HEK293 (cell line): ENCODE measurements at regions not wholly inside any gene's neighbourhood (a gene's known extent, or its start where the extent isn't known, plus 50 kb on each side); places are given as distances from the start of the nearest gene placed in this dataset.

Experiments used
- CTCF ChIA-PET: fragments of 350-600 bp; formaldehyde crosslinking; extraction: SDS; loops from one replicate; lab custom pipeline; 2021; ENCODE audit warnings: antibody characterized with exemption; lab: Yijun Ruan, JAX
- POLR2A ChIA-PET: fragments of 300-600 bp; formaldehyde crosslinking; extraction: SDS; loops from one replicate; lab custom pipeline; 2020; ENCODE audit warnings: antibody characterized with exemption, inconsistent platforms; lab: Yijun Ruan, JAX
- H3K27ac ChIP-seq: fragments of 200-500 bp; sonication (Bioruptor generic); 2 replicates; pipeline ENCODE4 v1.5.1; 2014; ENCODE audit warnings: low read depth, low read length, control low read depth, inconsistent platforms; ENCODE audit errors: extremely low read depth
- H3K36me3 ChIP-seq, 2 experiments: fragments of 200-500 bp in 1 of 2; sonication (Bioruptor generic) in 1 of 2; 1 replicate in 1 of 2; 2 replicates in 1 of 2; pipeline ENCODE4 v1.5.1; 2014 to 2017; ENCODE audit warnings: inconsistent platforms in 2 of 2, low read length in 2 of 2; ENCODE audit not compliant: control insufficient read depth in 2 of 2, insufficient read depth in 1 of 2
- H3K4me1 ChIP-seq: fragments of 200-500 bp; sonication (Bioruptor generic); 2 replicates; pipeline ENCODE4 v1.5.1; 2014; ENCODE audit warnings: mild to moderate bottlenecking, low read length, inconsistent platforms; ENCODE audit not compliant: control insufficient read depth, insufficient read depth
- H3K4me3 ChIP-seq: 2 replicates; pipeline ENCODE4 v1.5.1; 2011; ENCODE audit warnings: low read depth, mild to moderate bottlenecking, control low read depth, low read length, moderate library complexity
- H3K9me3 ChIP-seq: fragments of 200-500 bp; sonication (Bioruptor generic); 2 replicates; pipeline ENCODE4 v1.5.1; 2014; ENCODE audit warnings: low read depth, low read length, inconsistent platforms; ENCODE audit not compliant: control insufficient read depth, insufficient read depth
- EGR2 ChIP-seq: fragments of 450-650 bp; formaldehyde crosslinking; IDR thresholded peaks from 2 replicates; pipeline ENCODE4 v1.5.1; 2016; ENCODE audit warnings: low read depth, missing biosample characterization, missing genetic modification characterization
- FEZF1 ChIP-seq: fragments of 450-650 bp; formaldehyde crosslinking; IDR thresholded peaks from 2 replicates; pipeline ENCODE4 v1.5.1; 2016; ENCODE audit warnings: missing biosample characterization, missing genetic modification characterization
- GFI1B ChIP-seq: fragments of 450-650 bp; formaldehyde crosslinking; IDR thresholded peaks from 2 replicates; pipeline ENCODE4 v1.5.1; 2016; ENCODE audit warnings: missing biosample characterization, missing genetic modification characterization
- GLIS1 ChIP-seq: fragments of 450-650 bp; formaldehyde crosslinking; IDR thresholded peaks from 2 replicates; pipeline ENCODE4 v1.5.1; 2016; ENCODE audit warnings: missing biosample characterization, missing genetic modification characterization
- KLF1 ChIP-seq: fragments of 450-650 bp; formaldehyde crosslinking; IDR thresholded peaks from 2 replicates; pipeline ENCODE4 v1.5.1; 2016; ENCODE audit warnings: missing biosample characterization, missing genetic modification characterization
- MZF1 ChIP-seq: fragments of 450-650 bp; formaldehyde crosslinking; IDR thresholded peaks from 2 replicates; pipeline ENCODE4 v1.5.1; 2017; ENCODE audit warnings: missing biosample characterization, missing genetic modification characterization, borderline replicate concordance
- TRIM28 ChIP-seq: IDR thresholded peaks from 2 replicates; pipeline ENCODE4 v1.6.1; 2011; ENCODE audit warnings: low read length, control low read depth, borderline replicate concordance
- ZBTB11 ChIP-seq: fragments of 450-650 bp; formaldehyde crosslinking; conservative IDR thresholded peaks from 2 replicates; pipeline ENCODE4 v1.5.1; 2016; ENCODE audit warnings: low read depth, missing biosample characterization, missing genetic modification characterization
- ZBTB44 ChIP-seq: fragments of 450-650 bp; IDR thresholded peaks from 2 replicates; pipeline ENCODE4 v1.5.1; 2018; ENCODE audit warnings: missing biosample characterization, mild to moderate bottlenecking, missing genetic modification characterization
- ZBTB6 ChIP-seq: fragments of 450-650 bp; formaldehyde crosslinking; IDR thresholded peaks from 2 replicates; pipeline ENCODE4 v1.5.1; 2017; ENCODE audit warnings: missing biosample characterization, missing genetic modification characterization
- ZFHX2 ChIP-seq: fragments of 450-650 bp; formaldehyde crosslinking; conservative IDR thresholded peaks from 2 replicates; pipeline ENCODE4 v1.5.1; 2016; ENCODE audit warnings: missing biosample characterization, missing genetic modification characterization
- ZFP3 ChIP-seq: fragments of 450-650 bp; formaldehyde crosslinking; IDR thresholded peaks from 2 replicates; pipeline ENCODE4 v1.5.1; 2016; ENCODE audit warnings: low read depth, missing biosample characterization, missing genetic modification characterization
- ZNF146 ChIP-seq: fragments of 450-650 bp; formaldehyde crosslinking; IDR thresholded peaks from 2 replicates; pipeline ENCODE4 v1.5.1; 2016; ENCODE audit warnings: missing biosample characterization, missing genetic modification characterization
- ZNF223 ChIP-seq: fragments of 450-650 bp; formaldehyde crosslinking; IDR thresholded peaks from 2 replicates; pipeline ENCODE4 v1.5.1; 2016; ENCODE audit warnings: missing biosample characterization, missing genetic modification characterization
- ZNF350 ChIP-seq: fragments of 450-650 bp; formaldehyde crosslinking; IDR thresholded peaks from 2 replicates; pipeline ENCODE4 v1.5.0; 2017; ENCODE audit warnings: missing biosample characterization, mild to moderate bottlenecking, missing genetic modification characterization
- ZNF423 ChIP-seq: fragments of 450-650 bp; formaldehyde crosslinking; IDR thresholded peaks from 2 replicates; pipeline ENCODE4 v1.5.1; 2016; ENCODE audit warnings: missing biosample characterization, missing genetic modification characterization
- ZNF521 ChIP-seq: fragments of 450-650 bp; formaldehyde crosslinking; IDR thresholded peaks from 2 replicates; pipeline ENCODE4 v1.5.1; 2017; ENCODE audit warnings: missing biosample characterization, mild to moderate bottlenecking, missing genetic modification characterization
- ZNF658 ChIP-seq: fragments of 450-650 bp; formaldehyde crosslinking; IDR thresholded peaks from 2 replicates; pipeline ENCODE4; 2016; ENCODE audit warnings: missing biosample characterization, missing genetic modification characterization
- ZNF670 ChIP-seq: fragments of 450-650 bp; formaldehyde crosslinking; IDR thresholded peaks from 2 replicates; pipeline ENCODE4 v1.5.1; 2016; ENCODE audit warnings: missing biosample characterization, missing genetic modification characterization, low read depth
- ZNF677 ChIP-seq: fragments of 450-650 bp; IDR thresholded peaks from 2 replicates; pipeline ENCODE4 v1.5.0; 2018; ENCODE audit warnings: missing biosample characterization, mild to moderate bottlenecking, missing genetic modification characterization, moderate library complexity
- ZNF791 ChIP-seq: fragments of 450-650 bp; formaldehyde crosslinking; IDR thresholded peaks from 2 replicates; pipeline ENCODE4 v1.5.1; 2016; ENCODE audit warnings: missing biosample characterization, missing genetic modification characterization
- ZNF843 ChIP-seq: fragments of 450-650 bp; formaldehyde crosslinking; IDR thresholded peaks from 2 replicates; pipeline ENCODE4 v1.5.1; 2016; ENCODE audit warnings: missing biosample characterization, missing genetic modification characterization
- ZXDB ChIP-seq: fragments of 450-650 bp; formaldehyde crosslinking; IDR thresholded peaks from 2 replicates; pipeline ENCODE4 v1.5.1; 2016; ENCODE audit warnings: missing biosample characterization, missing genetic modification characterization
- TF ChIP-seq, protein P1 (sequence below): fragments of 450-650 bp; formaldehyde crosslinking; IDR thresholded peaks from 2 replicates; pipeline ENCODE4 v1.5.1; 2017; ENCODE audit warnings: missing biosample characterization, missing genetic modification characterization
- TF ChIP-seq, protein P2 (sequence below): fragments of 450-650 bp; formaldehyde crosslinking; IDR thresholded peaks from 2 replicates; pipeline ENCODE4 v1.5.1; 2017; ENCODE audit warnings: missing biosample characterization, missing genetic modification characterization

- H3K9me3 ChIP-seq = no peaks in the 10 kb centered on the region
- no peak overlapping the region for H3K4me3 ChIP-seq
- peak overlapping the region; percentile 51 for H3K27ac ChIP-seq
- peaks cover 14% of the 10 kb centered on the region for H3K4me1 ChIP-seq
- CTCF ChIA-PET = interaction anchor here (0.5 to 0.9 kb wide), 7 partner anchors 34 to 1674 kb away, joined by 3 to 4 read pairs (median 3); no protein-coding TSS in a partner anchor
- no peak for TF ChIP-seq ZFP3 (tag by site-specific recombination)
- TF ChIP-seq MZF1 (tag by site-specific recombination) = peak; percentile 89; the same call in 1 of the 2 replicates
- TF ChIP-seq ZNF350 (tag by site-specific recombination) = no peak
- TF ChIP-seq GLIS1 = 0 out of 2 replicates have a peak, but pooled peaks have one; percentile 35
- peak; percentile 44; the same call in 1 of the 2 replicates for TF ChIP-seq EGR2 (tag by site-specific recombination)
- peak; percentile 60 for TF ChIP-seq ZFHX2 (tag by site-specific recombination)
- peak; percentile 70 for TF ChIP-seq ZXDB (tag by site-specific recombination)
- TF ChIP-seq ZNF791 (tag by site-specific recombination) = no peak
- peak; percentile 51; the same call in 1 of the 2 replicates for TF ChIP-seq FEZF1 (tag by site-specific recombination)
- peak; percentile 46; the same call in 1 of the 2 replicates for TF ChIP-seq ZNF843 (tag by site-specific recombination)
- TF ChIP-seq GFI1B (tag by site-specific recombination) = 0 out of 2 replicates have a peak, but pooled peaks have one; percentile 8
- POLR2A ChIA-PET = no interaction called here
- no peaks in the 10 kb centered on the region for H3K36me3 ChIP-seq
Measured at GRCh38 chr14:56423544-56423943, 156.1 kb upstream of the TMEM260 start.

DNA sequence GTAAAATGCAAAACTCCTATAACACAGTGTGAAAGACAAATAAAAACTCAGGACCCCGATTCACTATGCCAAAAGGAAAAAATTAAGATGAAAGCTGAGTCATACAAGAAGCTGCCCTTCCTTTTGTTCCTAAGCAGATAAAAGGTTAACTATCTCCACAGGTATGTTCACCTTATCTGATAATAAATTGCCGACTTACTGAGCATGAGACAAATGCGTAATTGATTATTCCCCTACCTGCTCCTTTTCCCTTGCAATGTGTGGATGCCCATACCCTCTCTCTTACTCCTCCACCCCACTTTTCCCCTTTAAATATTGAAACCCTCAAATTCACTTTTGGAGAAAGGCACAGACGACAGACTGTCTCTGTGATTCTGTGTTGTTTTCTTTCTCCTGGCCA lies 148.6 kb upstream of the TMEM260 start:
- POLR2A ChIA-PET = no interaction called here
- H3K4me1 ChIP-seq = no peaks in the 10 kb centered on the region
- CTCF ChIA-PET = interaction anchor here (1.6 kb wide), 1 partner anchor 44 kb away, joined by 4 read pairs; no protein-coding TSS in a partner anchor
- H3K9me3 ChIP-seq = no peaks in the 10 kb centered on the region
- no peaks in the 10 kb centered on the region for H3K36me3 ChIP-seq
- no peak overlapping the region for H3K27ac ChIP-seq
- no peak overlapping the region for H3K4me3 ChIP-seq
- TF ChIP-seq, protein P1, sequence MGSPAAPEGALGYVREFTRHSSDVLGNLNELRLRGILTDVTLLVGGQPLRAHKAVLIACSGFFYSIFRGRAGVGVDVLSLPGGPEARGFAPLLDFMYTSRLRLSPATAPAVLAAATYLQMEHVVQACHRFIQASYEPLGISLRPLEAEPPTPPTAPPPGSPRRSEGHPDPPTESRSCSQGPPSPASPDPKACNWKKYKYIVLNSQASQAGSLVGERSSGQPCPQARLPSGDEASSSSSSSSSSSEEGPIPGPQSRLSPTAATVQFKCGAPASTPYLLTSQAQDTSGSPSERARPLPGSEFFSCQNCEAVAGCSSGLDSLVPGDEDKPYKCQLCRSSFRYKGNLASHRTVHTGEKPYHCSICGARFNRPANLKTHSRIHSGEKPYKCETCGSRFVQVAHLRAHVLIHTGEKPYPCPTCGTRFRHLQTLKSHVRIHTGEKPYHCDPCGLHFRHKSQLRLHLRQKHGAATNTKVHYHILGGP (tag by site-specific recombination) = no peak
- TF ChIP-seq ZBTB6 (tag by site-specific recombination) (no peak), ZNF146 (no peak), MZF1 (tag by site-specific recombination) (no peak), ZBTB11 (tag by site-specific recombination) (no peak), KLF1 (tag by site-specific recombination) (no peak), ZNF423 (tag by site-specific recombination) (no peak), ZNF521 (tag by site-specific recombination) (no peak), ZNF670 (tag by site-specific recombination) (no peak), TRIM28 (no peak), ZNF677 (no peak), GLIS1 (no peak), ZNF223 (tag by site-specific recombination) (no peak), ZBTB44 (tag by site-specific recombination) (no peak), ZNF658 (tag by site-specific recombination) (no peak)
- TF ChIP-seq, protein P2, sequence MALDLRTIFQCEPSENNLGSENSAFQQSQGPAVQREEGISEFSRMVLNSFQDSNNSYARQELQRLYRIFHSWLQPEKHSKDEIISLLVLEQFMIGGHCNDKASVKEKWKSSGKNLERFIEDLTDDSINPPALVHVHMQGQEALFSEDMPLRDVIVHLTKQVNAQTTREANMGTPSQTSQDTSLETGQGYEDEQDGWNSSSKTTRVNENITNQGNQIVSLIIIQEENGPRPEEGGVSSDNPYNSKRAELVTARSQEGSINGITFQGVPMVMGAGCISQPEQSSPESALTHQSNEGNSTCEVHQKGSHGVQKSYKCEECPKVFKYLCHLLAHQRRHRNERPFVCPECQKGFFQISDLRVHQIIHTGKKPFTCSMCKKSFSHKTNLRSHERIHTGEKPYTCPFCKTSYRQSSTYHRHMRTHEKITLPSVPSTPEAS (tag by site-specific recombination) = no peak
